ENCODE measurements at regions not wholly inside any gene's neighbourhood (a gene's known extent, or its start where the extent isn't known, plus 50 kb on each side); places are given as distances from the start of the nearest gene placed in this dataset.

DNA sequence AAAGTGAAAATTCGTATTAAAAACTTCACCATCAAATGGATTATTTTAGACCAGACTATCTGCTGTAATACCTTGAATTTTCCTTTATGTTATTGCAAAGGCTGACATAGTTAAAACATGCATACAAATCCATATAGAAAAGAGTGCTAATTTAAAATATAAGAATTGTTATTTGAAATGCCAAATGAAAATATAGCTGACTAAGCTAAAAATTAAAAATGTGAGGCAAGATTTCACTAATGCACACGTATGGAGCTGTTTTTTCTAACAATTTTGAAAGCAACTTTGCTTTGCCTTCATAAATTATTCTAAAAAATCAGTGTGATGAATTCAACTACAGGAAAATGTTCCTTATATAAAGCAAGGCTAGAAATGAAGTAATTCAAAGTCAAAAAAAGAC lies 62.5 kb downstream of the MPP7 start:
- intact Hi-C loops (cut with DNase I; ENCODE audit: low total_unique reads) = no loop called here
- Histone ChIP-seq H3K9me3 (no peaks in the 10 kb centered on the region), H3K27ac (no peak overlapping the region), H3K36me3 (peaks cover 0 to 5% (median 2%) of the 10 kb centered on the region in 4 donors), H3K27me3 (no peaks in the 10 kb centered on the region), H3K4me1 (peaks cover 0 to 11% (median 3%) of the 10 kb centered on the region in 4 donors), H3K4me3 (no peak overlapping the region)
- no peak for DNase-seq
- no peak for TF ChIP-seq POLR2AphosphoS5 (IDR thresholded peaks at IDR 0.05)
- no peak for TF ChIP-seq POLR2A (IDR thresholded peaks at IDR 0.05)
- WGBS, 5 donors = 84 to 94% (median 93%) methylated on average over 2 of the region's 2 CpGs

DNA sequence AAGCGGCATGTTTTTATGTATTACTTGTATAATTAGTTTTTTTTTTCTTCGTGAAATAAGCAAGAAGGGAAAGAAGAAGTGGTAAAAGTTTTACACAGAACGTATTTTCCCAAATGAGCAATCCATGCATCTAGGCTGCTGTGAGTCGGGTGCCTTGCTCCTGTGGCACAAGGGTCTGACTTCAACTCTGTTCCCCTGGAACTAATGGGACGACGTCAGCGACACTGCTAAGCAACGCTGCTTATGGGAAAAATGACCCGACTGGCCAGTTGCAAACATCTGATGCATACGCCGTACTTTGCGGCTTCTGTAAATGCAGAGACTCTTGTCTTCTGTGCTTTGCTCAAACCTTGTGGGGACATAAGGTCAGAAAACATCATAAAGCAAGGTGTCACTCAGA lies 66.3 kb downstream of the MPP7 start:
- Histone ChIP-seq H3K9me3 (no peaks in the 10 kb centered on the region), H3K4me3 (no peak overlapping the region), H3K36me3 (peaks cover 0 to 5% (median 2%) of the 10 kb centered on the region in 4 donors), H3K4me1 (peaks cover 0 to 3% (median 0%) of the 10 kb centered on the region in 4 donors), H3K27ac (no peak overlapping the region), H3K27me3 (no peaks in the 10 kb centered on the region)
- DNase-seq = peak in 1 of 2 donors; percentile 60
- WGBS, 5 donors = 75 to 89% (median 81%) methylated on average over 12 of the region's 12 CpGs
- no peak for TF ChIP-seq POLR2AphosphoS5 (IDR thresholded peaks at IDR 0.05)
- TF ChIP-seq EP300 (IDR thresholded peaks at IDR 0.05) = no peak
- TF ChIP-seq POLR2A (IDR thresholded peaks at IDR 0.05) = no peak
- TF ChIP-seq, protein P1, sequence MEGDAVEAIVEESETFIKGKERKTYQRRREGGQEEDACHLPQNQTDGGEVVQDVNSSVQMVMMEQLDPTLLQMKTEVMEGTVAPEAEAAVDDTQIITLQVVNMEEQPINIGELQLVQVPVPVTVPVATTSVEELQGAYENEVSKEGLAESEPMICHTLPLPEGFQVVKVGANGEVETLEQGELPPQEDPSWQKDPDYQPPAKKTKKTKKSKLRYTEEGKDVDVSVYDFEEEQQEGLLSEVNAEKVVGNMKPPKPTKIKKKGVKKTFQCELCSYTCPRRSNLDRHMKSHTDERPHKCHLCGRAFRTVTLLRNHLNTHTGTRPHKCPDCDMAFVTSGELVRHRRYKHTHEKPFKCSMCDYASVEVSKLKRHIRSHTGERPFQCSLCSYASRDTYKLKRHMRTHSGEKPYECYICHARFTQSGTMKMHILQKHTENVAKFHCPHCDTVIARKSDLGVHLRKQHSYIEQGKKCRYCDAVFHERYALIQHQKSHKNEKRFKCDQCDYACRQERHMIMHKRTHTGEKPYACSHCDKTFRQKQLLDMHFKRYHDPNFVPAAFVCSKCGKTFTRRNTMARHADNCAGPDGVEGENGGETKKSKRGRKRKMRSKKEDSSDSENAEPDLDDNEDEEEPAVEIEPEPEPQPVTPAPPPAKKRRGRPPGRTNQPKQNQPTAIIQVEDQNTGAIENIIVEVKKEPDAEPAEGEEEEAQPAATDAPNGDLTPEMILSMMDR (IDR thresholded peaks at IDR 0.05) = no peak
- intact Hi-C loops (cut with DNase I; ENCODE audit: low total_unique reads) = no loop called here

DNA sequence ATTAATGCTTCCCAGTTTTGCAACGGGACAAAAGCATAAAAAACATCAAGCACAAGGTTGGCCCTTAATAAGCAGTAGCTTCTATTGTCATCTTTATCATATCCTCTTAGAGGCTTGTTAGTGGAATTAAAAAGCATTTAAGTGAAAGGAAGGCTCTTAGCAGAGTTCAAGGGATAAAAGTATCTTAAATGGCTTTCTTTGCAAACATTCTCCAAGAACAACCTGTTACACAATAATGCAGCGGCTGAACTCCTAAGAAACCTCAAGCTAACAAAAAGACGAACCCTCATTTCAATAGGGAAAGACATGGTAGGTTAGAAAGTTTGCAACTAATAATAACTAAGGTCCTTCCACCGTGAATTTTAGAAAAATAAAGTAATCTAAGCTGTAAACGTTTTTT lies 82.1 kb downstream of the MPP7 start:
- no peak for DNase-seq
- WGBS, 5 donors = 63 to 73% (median 70%) methylated on average over 5 of the region's 5 CpGs
- Histone ChIP-seq H3K27me3 (no peaks in the 10 kb centered on the region), H3K9me3 (no peaks in the 10 kb centered on the region), H3K27ac (no peak overlapping the region), H3K4me1 (peaks cover 0 to 14% (median 6%) of the 10 kb centered on the region in 4 donors), H3K4me3 (no peak overlapping the region), H3K36me3 (no peaks in the 10 kb centered on the region)
- intact Hi-C loops (cut with DNase I; ENCODE audit: low total_unique reads) = no loop called here
- TF ChIP-seq POLR2AphosphoS5 (IDR thresholded peaks at IDR 0.05) (no peak), EP300 (IDR thresholded peaks at IDR 0.05) (no peak)

DNA sequence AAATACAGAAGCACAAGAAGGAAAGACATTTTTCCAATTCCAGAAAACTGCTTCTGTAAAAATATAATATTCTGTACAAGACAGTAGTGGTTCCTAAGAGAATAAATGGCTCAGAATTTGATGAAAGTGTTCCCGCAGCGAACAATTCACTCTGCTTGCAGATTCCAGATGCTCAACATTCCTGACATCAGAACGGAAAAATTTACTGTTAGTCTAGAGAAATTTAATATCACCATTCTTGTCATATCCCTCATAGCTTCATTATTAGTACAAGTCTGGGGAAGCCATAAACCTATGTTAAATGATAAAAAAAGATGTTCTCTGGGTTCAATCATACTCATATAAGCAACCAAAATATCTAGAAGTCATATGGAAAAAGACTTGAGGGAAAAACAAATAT lies 83.6 kb downstream of the MPP7 start:
- DNase-seq = no peak
- Histone ChIP-seq H3K36me3 (no peaks in the 10 kb centered on the region), H3K4me3 (no peak overlapping the region), H3K9me3 (no peaks in the 10 kb centered on the region), H3K27ac (no peak overlapping the region), H3K4me1 (peaks cover 0 to 28% (median 10%) of the 10 kb centered on the region in 4 donors), H3K27me3 (no peaks in the 10 kb centered on the region)
- TF ChIP-seq, protein P1 (IDR thresholded peaks at IDR 0.05) = no peak
- TF ChIP-seq POLR2AphosphoS5 (IDR thresholded peaks at IDR 0.05) = no peak
- no peak for TF ChIP-seq POLR2A (IDR thresholded peaks at IDR 0.05)
- no peak for TF ChIP-seq EP300 (IDR thresholded peaks at IDR 0.05)
- WGBS, 5 donors = 74 to 91% (median 88%) methylated on average over 3 of the region's 3 CpGs
- intact Hi-C loops (cut with DNase I; ENCODE audit: low total_unique reads) = no loop called here

GRCh38 chr10:28217848-28218247 lies 85.0 kb downstream of the MPP7 start:
- Histone ChIP-seq H3K4me1 (peaks cover 0 to 33% (median 13%) of the 10 kb centered on the region in 4 donors), H3K9me3 (no peaks in the 10 kb centered on the region), H3K27me3 (no peaks in the 10 kb centered on the region), H3K4me3 (peak overlapping the region in 1 of 4 donors; percentile 11), H3K36me3 (no peaks in the 10 kb centered on the region), H3K27ac (peak overlapping the region in 1 of 5 donors; percentile 21)
- no peak for DNase-seq
- 53 to 66% (median 61%) methylated on average over 7 of the region's 7 CpGs for WGBS, 5 donors
- intact Hi-C loops (cut with DNase I; ENCODE audit: low total_unique reads) = no loop called here
- TF ChIP-seq POLR2A (IDR thresholded peaks at IDR 0.05) (no peak), EP300 (IDR thresholded peaks at IDR 0.05) (no peak), POLR2AphosphoS5 (IDR thresholded peaks at IDR 0.05) (no peak)
- TF ChIP-seq, protein P1 (IDR thresholded peaks at IDR 0.05) = no peak
